ENCODE measurements at regions not wholly inside any gene's neighbourhood (a gene's known extent, or its start where the extent isn't known, plus 50 kb on each side); places are given as distances from the start of the nearest gene placed in this dataset.
A peak's percentile ranks its signal among the peaks of the same experiment; 100 is the strongest.

GRCh38 chr22:42217752-42218280, 52.6 kb downstream of the TCF20 start:
- H3K4me1 ChIP-seq = peaks cover 11% of the 10 kb centered on the region; the same call in 1 of the 3 replicates
- no peak overlapping the region for H3K27ac ChIP-seq
- no peak overlapping the region for H3K4me3 ChIP-seq
- H3K9me3 ChIP-seq = no peaks in the 10 kb centered on the region
- ChIA-PET CTCF (interaction anchor here (1.1 to 1.2 kb wide), 4 partner anchors 23 to 292 kb away, joined by 3 read pairs; no protein-coding TSS in a partner anchor), POLR2A (no interaction called here)
- H3K4me2 ChIP-seq = 0 out of 3 replicates have a peak overlapping the region, but pooled peaks have one; percentile 6
- no peak for FAIRE-seq
- DNase-seq (ENCODE audit: low read depth in 1 of 2, low spot score in 1 of 2) = no peak
- 81% methylated on average over 4 of the region's 4 CpGs for WGBS (ENCODE audit: missing lambda C conversion rate)
- TF ChIP-seq KDM1A (IDR thresholded peaks at IDR 0.05; ENCODE audit: low read depth) = no peak
- no peak for TF ChIP-seq SMC3 (IDR thresholded peaks at IDR 0.05)
- TF ChIP-seq, protein P1, sequence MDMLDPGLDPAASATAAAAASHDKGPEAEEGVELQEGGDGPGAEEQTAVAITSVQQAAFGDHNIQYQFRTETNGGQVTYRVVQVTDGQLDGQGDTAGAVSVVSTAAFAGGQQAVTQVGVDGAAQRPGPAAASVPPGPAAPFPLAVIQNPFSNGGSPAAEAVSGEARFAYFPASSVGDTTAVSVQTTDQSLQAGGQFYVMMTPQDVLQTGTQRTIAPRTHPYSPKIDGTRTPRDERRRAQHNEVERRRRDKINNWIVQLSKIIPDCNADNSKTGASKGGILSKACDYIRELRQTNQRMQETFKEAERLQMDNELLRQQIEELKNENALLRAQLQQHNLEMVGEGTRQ (IDR thresholded peaks at IDR 0.05) = no peak
- no peak for TF ChIP-seq CEBPB (IDR thresholded peaks at IDR 0.05)
- TF ChIP-seq CHD4 (IDR thresholded peaks at IDR 0.05; ENCODE audit: borderline replicate concordance) = no peak
- TF ChIP-seq ZC3H11A (IDR thresholded peaks at IDR 0.05) = no peak
- TF ChIP-seq FOSL2 (IDR thresholded peaks at IDR 0.05) = no peak
- TF ChIP-seq FOSL2 (CRISPR knock-in tag; IDR thresholded peaks at IDR 0.05) = no peak
- no peak for TF ChIP-seq ZNF302 (CRISPR knock-in tag; IDR thresholded peaks at IDR 0.05)
- TF ChIP-seq RARB (CRISPR knock-in tag; IDR thresholded peaks at IDR 0.05) = no peak
- no peak for TF ChIP-seq PBX3 (IDR thresholded peaks at IDR 0.05)
- TF ChIP-seq NFE2L2 (conservative IDR thresholded peaks at IDR 0.05; ENCODE audit: low read length) = no peak
- TF ChIP-seq RNF2 (IDR thresholded peaks at IDR 0.05; ENCODE audit: borderline replicate concordance, low read depth) = no peak
- no peak for TF ChIP-seq MAFK (IDR thresholded peaks at IDR 0.05; ENCODE audit: partially characterized antibody)
- ATAC-seq = no peak

DNA sequence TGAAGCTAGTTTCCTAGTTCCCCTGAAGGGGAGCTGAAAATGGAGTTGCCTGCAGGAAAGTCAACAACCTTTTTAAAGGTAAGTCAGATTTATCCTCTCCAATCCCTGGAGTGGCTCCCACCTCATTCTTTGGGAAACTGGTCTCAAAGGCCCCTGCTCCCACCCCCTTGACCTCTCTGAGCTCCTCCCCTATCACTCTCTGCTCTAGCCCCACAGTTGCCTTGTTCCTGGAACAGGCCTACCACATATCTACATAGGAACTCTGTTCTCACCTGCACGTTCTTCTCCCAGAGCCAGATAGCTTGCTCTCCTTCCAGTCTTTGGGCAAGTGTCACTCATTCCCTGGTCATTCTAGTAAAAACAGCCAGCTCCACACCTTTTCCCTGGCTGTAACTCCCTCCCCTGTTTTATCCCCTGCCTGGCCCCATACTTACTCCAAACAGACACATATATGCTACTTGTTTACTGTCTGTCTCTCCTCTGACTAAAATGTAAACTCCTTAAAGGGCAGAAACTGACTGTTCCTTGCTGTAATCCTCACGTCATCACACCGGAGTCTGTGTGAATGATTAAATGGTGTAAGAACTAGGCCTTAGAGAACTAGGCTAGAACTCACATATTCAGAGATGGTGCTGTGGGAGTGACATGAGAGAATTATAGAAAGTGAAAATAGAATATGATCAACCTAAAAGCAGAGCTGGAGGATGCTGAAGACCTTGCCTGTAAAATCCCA, 53.3 kb downstream of the TCF20 start:
- FAIRE-seq (no peak), ATAC-seq (no peak), DNase-seq (ENCODE audit: low read depth in 1 of 2, low spot score in 1 of 2) (peak in 1 of 2 experiments; percentile 1)
- H3K9me3 ChIP-seq = no peaks in the 10 kb centered on the region
- ChIA-PET CTCF (interaction anchor here (1.2 kb wide), 2 partner anchors 22 to 46 kb away, joined by 3 read pairs; no protein-coding TSS in a partner anchor), POLR2A (no interaction called here)
- H3K4me1 ChIP-seq = peaks cover 11% of the 10 kb centered on the region; the same call in 1 of the 3 replicates
- H3K4me2 ChIP-seq = 0 out of 3 replicates have a peak overlapping the region, but pooled peaks have one; percentile 6
- WGBS (ENCODE audit: missing lambda C conversion rate) = 69% methylated on average over 3 of the region's 3 CpGs
- TF ChIP-seq CHD2 (IDR thresholded peaks at IDR 0.05; ENCODE audit: low read length, partially characterized antibody) (no peak), HOXB5 (CRISPR knock-in tag; IDR thresholded peaks at IDR 0.05) (no peak), EP300 (IDR thresholded peaks at IDR 0.05) (no peak), ATOH8 (CRISPR knock-in tag; IDR thresholded peaks at IDR 0.05; ENCODE audit: low read depth) (no peak), FOSL2 (IDR thresholded peaks at IDR 0.05) (no peak), FOSL2 (CRISPR knock-in tag; IDR thresholded peaks at IDR 0.05) (no peak), NR3C1 (IDR thresholded peaks at IDR 0.05) (no peak), KDM5A (IDR thresholded peaks at IDR 0.05) (no peak), TFCP2L1 (CRISPR knock-in tag; IDR thresholded peaks at IDR 0.05) (no peak), SMC3 (IDR thresholded peaks at IDR 0.05) (no peak), NFE2L2 (conservative IDR thresholded peaks at IDR 0.05; ENCODE audit: low read length) (no peak), HOXB13 (CRISPR knock-in tag; IDR thresholded peaks at IDR 0.05; ENCODE audit: low read depth) (no peak), POLR2A (IDR thresholded peaks at IDR 0.05; ENCODE audit: low read length) (no peak), FOSB (CRISPR knock-in tag; IDR thresholded peaks at IDR 0.05) (no peak), ESRRA (IDR thresholded peaks at IDR 0.05; ENCODE audit: borderline replicate concordance, low read length) (no peak)
- TF ChIP-seq, protein P2, sequence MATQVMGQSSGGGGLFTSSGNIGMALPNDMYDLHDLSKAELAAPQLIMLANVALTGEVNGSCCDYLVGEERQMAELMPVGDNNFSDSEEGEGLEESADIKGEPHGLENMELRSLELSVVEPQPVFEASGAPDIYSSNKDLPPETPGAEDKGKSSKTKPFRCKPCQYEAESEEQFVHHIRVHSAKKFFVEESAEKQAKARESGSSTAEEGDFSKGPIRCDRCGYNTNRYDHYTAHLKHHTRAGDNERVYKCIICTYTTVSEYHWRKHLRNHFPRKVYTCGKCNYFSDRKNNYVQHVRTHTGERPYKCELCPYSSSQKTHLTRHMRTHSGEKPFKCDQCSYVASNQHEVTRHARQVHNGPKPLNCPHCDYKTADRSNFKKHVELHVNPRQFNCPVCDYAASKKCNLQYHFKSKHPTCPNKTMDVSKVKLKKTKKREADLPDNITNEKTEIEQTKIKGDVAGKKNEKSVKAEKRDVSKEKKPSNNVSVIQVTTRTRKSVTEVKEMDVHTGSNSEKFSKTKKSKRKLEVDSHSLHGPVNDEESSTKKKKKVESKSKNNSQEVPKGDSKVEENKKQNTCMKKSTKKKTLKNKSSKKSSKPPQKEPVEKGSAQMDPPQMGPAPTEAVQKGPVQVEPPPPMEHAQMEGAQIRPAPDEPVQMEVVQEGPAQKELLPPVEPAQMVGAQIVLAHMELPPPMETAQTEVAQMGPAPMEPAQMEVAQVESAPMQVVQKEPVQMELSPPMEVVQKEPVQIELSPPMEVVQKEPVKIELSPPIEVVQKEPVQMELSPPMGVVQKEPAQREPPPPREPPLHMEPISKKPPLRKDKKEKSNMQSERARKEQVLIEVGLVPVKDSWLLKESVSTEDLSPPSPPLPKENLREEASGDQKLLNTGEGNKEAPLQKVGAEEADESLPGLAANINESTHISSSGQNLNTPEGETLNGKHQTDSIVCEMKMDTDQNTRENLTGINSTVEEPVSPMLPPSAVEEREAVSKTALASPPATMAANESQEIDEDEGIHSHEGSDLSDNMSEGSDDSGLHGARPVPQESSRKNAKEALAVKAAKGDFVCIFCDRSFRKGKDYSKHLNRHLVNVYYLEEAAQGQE (IDR thresholded peaks at IDR 0.05) = no peak
- TF ChIP-seq, protein P1 (IDR thresholded peaks at IDR 0.05) = no peak
- TF ChIP-seq, protein P3, sequence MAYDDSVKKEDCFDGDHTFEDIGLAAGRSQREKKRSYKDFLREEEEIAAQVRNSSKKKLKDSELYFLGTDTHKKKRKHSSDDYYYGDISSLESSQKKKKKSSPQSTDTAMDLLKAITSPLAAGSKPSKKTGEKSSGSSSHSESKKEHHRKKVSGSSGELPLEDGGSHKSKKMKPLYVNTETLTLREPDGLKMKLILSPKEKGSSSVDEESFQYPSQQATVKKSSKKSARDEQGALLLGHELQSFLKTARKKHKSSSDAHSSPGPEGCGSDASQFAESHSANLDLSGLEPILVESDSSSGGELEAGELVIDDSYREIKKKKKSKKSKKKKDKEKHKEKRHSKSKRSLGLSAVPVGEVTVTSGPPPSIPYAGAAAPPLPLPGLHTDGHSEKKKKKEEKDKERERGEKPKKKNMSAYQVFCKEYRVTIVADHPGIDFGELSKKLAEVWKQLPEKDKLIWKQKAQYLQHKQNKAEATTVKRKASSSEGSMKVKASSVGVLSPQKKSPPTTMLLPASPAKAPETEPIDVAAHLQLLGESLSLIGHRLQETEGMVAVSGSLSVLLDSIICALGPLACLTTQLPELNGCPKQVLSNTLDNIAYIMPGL (CRISPR knock-in tag; IDR thresholded peaks at IDR 0.05; ENCODE audit: borderline replicate concordance) = no peak
- H3K4me3 ChIP-seq = no peak overlapping the region
- H3K27ac ChIP-seq = no peak overlapping the region

Data from A549 (cell line).